GM23338 (cell line): ENCODE measurements at regions not wholly inside any gene's neighbourhood (a gene's known extent, or its start where the extent isn't known, plus 50 kb on each side); places are given as distances from the start of the nearest gene placed in this dataset.

ENCODE experiments used
- ATAC-seq: fragments of 200-7000 bp; cut with Tn5 transposase; 3 replicates; pipeline ENCODE4 v1.9.1; 2020
- DNase-seq: peaks from one replicate; pipeline ENCODE4 v3.0.0-alpha.2; 2015; ENCODE audit warnings: low spot score
- H2AFZ ChIP-seq: fragments of 200-600 bp; sonication (generic); 2 replicates; pipeline ENCODE4 v1.8.0; 2016; ENCODE audit warnings: antibody characterized with exemption, mild to moderate bottlenecking, moderate library complexity
- H3F3A ChIP-seq: fragments of 200-600 bp; sonication (generic); replicated peaks from 2 replicates; pipeline ENCODE4 v1.8.0; 2017; ENCODE audit warnings: antibody characterized with exemption, mixed run types, low read depth
- H3K27ac ChIP-seq: fragments of 200-600 bp; sonication (generic); 2 replicates; pipeline ENCODE4 v1.6.1; 2016; ENCODE audit warnings: low read depth
- H3K27me3 ChIP-seq: fragments of 200-600 bp; sonication (generic); 2 replicates; pipeline ENCODE4 v1.8.0; 2016; ENCODE audit warnings: mild to moderate bottlenecking, mixed run types, moderate library complexity; ENCODE audit not compliant: insufficient read depth
- H3K36me3 ChIP-seq: fragments of 200-600 bp; sonication (generic); 2 replicates; pipeline ENCODE4 v1.8.0; 2016; ENCODE audit warnings: mild to moderate bottlenecking; ENCODE audit not compliant: insufficient read depth
- H3K4me1 ChIP-seq: fragments of 200-600 bp; sonication (generic); 2 replicates; pipeline ENCODE4 v1.8.0; 2016; ENCODE audit warnings: mild to moderate bottlenecking, moderate library complexity; ENCODE audit not compliant: insufficient read depth
- H3K4me2 ChIP-seq: fragments of 200-600 bp; sonication (generic); 2 replicates; pipeline ENCODE4 v1.7.1; 2017; ENCODE audit warnings: mixed run types
- H3K4me3 ChIP-seq: fragments of 200-600 bp; sonication (generic); 2 replicates; pipeline ENCODE4 v1.6.1; 2016; ENCODE audit warnings: mixed run types
- H3K79me2 ChIP-seq: fragments of 200-600 bp; sonication (generic); replicated peaks from 2 replicates; pipeline ENCODE4 v1.8.0; 2017; ENCODE audit warnings: mild to moderate bottlenecking; ENCODE audit not compliant: insufficient read depth
- H3K9me2 ChIP-seq: fragments of 200-600 bp; sonication (generic); 2 replicates; pipeline ENCODE4 v1.8.0; 2017; ENCODE audit not compliant: insufficient read depth
- H4K20me1 ChIP-seq: fragments of 200-600 bp; sonication (generic); replicated peaks from 2 replicates; pipeline ENCODE4 v1.8.0; 2017; ENCODE audit warnings: mild to moderate bottlenecking; ENCODE audit not compliant: insufficient read depth
- H3K27ac Mint-ChIP-seq: 2 replicates; pipeline ENCODE4 v1.8.0; 2020; ENCODE audit warnings: inconsistent platforms, mild to moderate bottlenecking, moderate library complexity, mixed read lengths
- H3K27me3 Mint-ChIP-seq: 3 replicates; pipeline ENCODE4 v1.8.0; 2022; ENCODE audit warnings: low read depth, mild to moderate bottlenecking, moderate library complexity, mixed read lengths, inconsistent platforms; ENCODE audit not compliant: insufficient read depth, poor library complexity
- H3K36me3 Mint-ChIP-seq: 3 replicates; pipeline ENCODE4 v1.8.0; 2021; ENCODE audit warnings: low read depth, mild to moderate bottlenecking, inconsistent platforms, moderate library complexity, mixed read lengths
- H3K4me1 Mint-ChIP-seq: 3 replicates; pipeline ENCODE4 v1.8.0; 2020; ENCODE audit warnings: mild to moderate bottlenecking, inconsistent platforms, mixed read lengths
- H3K4me3 Mint-ChIP-seq: 3 replicates; pipeline ENCODE4 v1.8.0; 2021; ENCODE audit warnings: moderate library complexity, mild to moderate bottlenecking, inconsistent platforms, mixed read lengths
- H3K9me3 Mint-ChIP-seq: 3 replicates; pipeline ENCODE4 v1.8.0; 2020; ENCODE audit warnings: moderate library complexity, mild to moderate bottlenecking, inconsistent platforms, mixed read lengths
- CTCF ChIP-seq, 2 experiments: fragments of 200-600 bp in 1 of 2; sonication (generic) in 1 of 2; conservative IDR thresholded peaks; 2 replicates each; pipeline versions ENCODE4 v1.5.1 to v1.6.1; 2016 to 2017; ENCODE audit warnings: antibody characterized with exemption in 2 of 2, low read depth in 2 of 2, mild to moderate bottlenecking in 2 of 2, moderate library complexity in 1 of 2
- ETS1 ChIP-seq: IDR thresholded peaks from 2 replicates; pipeline ENCODE4 v1.6.1; 2016; ENCODE audit warnings: antibody characterized with exemption
- EZH2 ChIP-seq: fragments of 200-600 bp; sonication (generic); IDR thresholded peaks from one replicate; pipeline ENCODE4 v1.8.0; 2017; ENCODE audit warnings: antibody characterized with exemption, mild to moderate bottlenecking, low read depth; ENCODE audit not compliant: unreplicated experiment
- REST ChIP-seq: IDR thresholded peaks from one replicate; pipeline ENCODE4 v1.6.1; 2018; ENCODE audit warnings: antibody characterized with exemption; ENCODE audit not compliant: unreplicated experiment
- STAT1 ChIP-seq: IDR thresholded peaks from one replicate; pipeline ENCODE4 v1.6.1; 2016; ENCODE audit warnings: antibody characterized with exemption; ENCODE audit not compliant: unreplicated experiment

- TF ChIP-seq REST, result no peak
- no peak for TF ChIP-seq STAT1
- TF ChIP-seq ETS1, result no peak
Measured at GRCh38 chr16:79764415-79765110, 164.0 kb upstream of the MAF start (continued).

GRCh38 chr16:79762217-79762616 lies 161.7 kb upstream of the MAF start:
- Mint-ChIP-seq H3K4me3 (no peak overlapping the region), H3K4me1 (no peaks in the 10 kb centered on the region; the same call in 2 of the 3 replicates), H3K27ac (no peak overlapping the region), H3K27me3 (no peaks in the 10 kb centered on the region), H3K9me3 (no peaks in the 10 kb centered on the region), H3K36me3 (no peaks in the 10 kb centered on the region)
- H3K4me2 ChIP-seq, result no peak overlapping the region
- no peak for DNase-seq
- no peaks in the 10 kb centered on the region for H3K4me1 ChIP-seq
- no peaks in the 10 kb centered on the region for H3F3A ChIP-seq
- H3K4me3 ChIP-seq, result no peak overlapping the region
- no peak overlapping the region for H3K27ac ChIP-seq
- no peaks in the 10 kb centered on the region for H4K20me1 ChIP-seq
- ATAC-seq, result no peak
- H2AFZ ChIP-seq, result no peak overlapping the region
- no peak for TF ChIP-seq CTCF (conservative IDR thresholded peaks at IDR 0.05; ENCODE audit: low read depth in 2 of 2)
- TF ChIP-seq REST, result no peak
- TF ChIP-seq EZH2, result no peak
- H3K27me3 ChIP-seq, result no peaks in the 10 kb centered on the region
- H3K9me2 ChIP-seq, result peaks cover 7% of the 10 kb centered on the region; the same call in 1 of the 2 replicates
- H3K36me3 ChIP-seq, result no peaks in the 10 kb centered on the region
- H3K79me2 ChIP-seq, result no peaks in the 10 kb centered on the region
